ENCODE measurements at regions not wholly inside any gene's neighbourhood (a gene's known extent, or its start where the extent isn't known, plus 50 kb on each side); places are given as distances from the start of the nearest gene placed in this dataset.
A peak's percentile ranks its signal among the peaks of the same experiment; 100 is the strongest.

GRCh38 chr6:113396730-113397129 lies 460.4 kb upstream of the MARCKS start:
- H2AK5ac ChIP-seq (ENCODE audit: low read length, severe bottlenecking) = no peak overlapping the region
- WGBS = 100% methylated on average over 1 of the region's 2 CpGs
- no peak overlapping the region for H3K9ac ChIP-seq (ENCODE audit: low read length)

GRCh38 chr6:113397236-113397635 lies 459.9 kb upstream of the MARCKS start:
- H4K8ac ChIP-seq (ENCODE audit: low read length) = no peak overlapping the region
- no peaks in the 10 kb centered on the region for H3K36me3 ChIP-seq (ENCODE audit: control insufficient read depth in 1 of 2, insufficient read depth in 2 of 2, low read depth in 1 of 2, low read length in 2 of 2)
- no peak for DNase-seq
- H2BK12ac ChIP-seq (ENCODE audit: low read length in 2 of 2) = no peak overlapping the region
- no peaks in the 10 kb centered on the region for H3K4me1 ChIP-seq (ENCODE audit: control insufficient read depth, insufficient read depth, low read depth, low read length)
- H2BK5ac ChIP-seq (ENCODE audit: low read depth, low read length, poor library complexity, severe bottlenecking) = no peak overlapping the region
- no peak overlapping the region for H2BK120ac ChIP-seq (ENCODE audit: low read depth, low read length)
- H2BK15ac ChIP-seq (ENCODE audit: low read depth, poor library complexity, severe bottlenecking) = no peak overlapping the region
- no peaks in the 10 kb centered on the region for H3K27me3 ChIP-seq (ENCODE audit: control insufficient read depth in 1 of 2, insufficient read depth in 1 of 2, low read length in 2 of 2)
- H3K79me1 ChIP-seq (replicated peaks; ENCODE audit: low read length, poor library complexity, severe bottlenecking) = no peaks in the 10 kb centered on the region
- no peak overlapping the region for H3K4ac ChIP-seq (ENCODE audit: low read depth in 1 of 2, low read length in 2 of 2)
- H3K14ac ChIP-seq (ENCODE audit: low read length in 2 of 2) = no peak overlapping the region
- no peak overlapping the region for H2AK5ac ChIP-seq (ENCODE audit: low read length, severe bottlenecking)
- H3K18ac ChIP-seq (ENCODE audit: low read depth in 1 of 2, low read length in 2 of 2) = no peak overlapping the region
- H3K27ac ChIP-seq (ENCODE audit: low read length, poor library complexity, severe bottlenecking) = no peak overlapping the region
- no peak overlapping the region for H2AFZ ChIP-seq (ENCODE audit: low read depth, low read length)
- H3K23ac ChIP-seq (ENCODE audit: low read length in 2 of 2) = no peak overlapping the region
- H4K91ac ChIP-seq (ENCODE audit: low read length) = no peak overlapping the region
- H3K4me2 ChIP-seq (ENCODE audit: low read length, poor library complexity, severe bottlenecking) = no peak overlapping the region
- H3K9me3 ChIP-seq (ENCODE audit: control insufficient read depth, low read length) = no peaks in the 10 kb centered on the region
- 93% methylated on average over 2 of the region's 3 CpGs for WGBS
- no peak overlapping the region for H3K4me3 ChIP-seq (ENCODE audit: insufficient read depth in 1 of 2, low read depth in 1 of 2, low read length in 2 of 2)
- no peak overlapping the region for H3K9ac ChIP-seq (ENCODE audit: low read length)

More at GRCh38 chr6:113396730-113397129, 460.4 kb upstream of the MARCKS start:
- Histone ChIP-seq H3K27ac (ENCODE audit: low read length, poor library complexity, severe bottlenecking) (no peak overlapping the region), H4K8ac (ENCODE audit: low read length) (no peak overlapping the region), H3K4ac (ENCODE audit: low read depth in 1 of 2, low read length in 2 of 2) (no peak overlapping the region), H2BK12ac (ENCODE audit: low read length in 2 of 2) (no peak overlapping the region), H3K4me1 (ENCODE audit: control insufficient read depth, insufficient read depth, low read depth, low read length) (no peaks in the 10 kb centered on the region), H3K4me2 (ENCODE audit: low read length, poor library complexity, severe bottlenecking) (no peak overlapping the region), H3K79me1 (replicated peaks; ENCODE audit: low read length, poor library complexity, severe bottlenecking) (no peaks in the 10 kb centered on the region), H3K4me3 (ENCODE audit: insufficient read depth in 1 of 2, low read depth in 1 of 2, low read length in 2 of 2) (no peak overlapping the region), H2AFZ (ENCODE audit: low read depth, low read length) (no peak overlapping the region), H3K9me3 (ENCODE audit: control insufficient read depth, low read length) (no peaks in the 10 kb centered on the region), H3K27me3 (ENCODE audit: control insufficient read depth in 1 of 2, insufficient read depth in 1 of 2, low read length in 2 of 2) (no peaks in the 10 kb centered on the region), H3K36me3 (ENCODE audit: control insufficient read depth in 1 of 2, insufficient read depth in 2 of 2, low read depth in 1 of 2, low read length in 2 of 2) (no peaks in the 10 kb centered on the region), H3K23ac (ENCODE audit: low read length in 2 of 2) (no peak overlapping the region), H2BK15ac (ENCODE audit: low read depth, poor library complexity, severe bottlenecking) (no peak overlapping the region), H2BK120ac (ENCODE audit: low read depth, low read length) (no peak overlapping the region), H3K18ac (ENCODE audit: low read depth in 1 of 2, low read length in 2 of 2) (no peak overlapping the region), H3K14ac (ENCODE audit: low read length in 2 of 2) (no peak overlapping the region), H4K91ac (ENCODE audit: low read length) (no peak overlapping the region), H2BK5ac (ENCODE audit: low read depth, low read length, poor library complexity, severe bottlenecking) (no peak overlapping the region)
- DNase-seq = no peak

- H3K4ac ChIP-seq (ENCODE audit: low read depth in 1 of 2, low read length in 2 of 2) = no peak overlapping the region
- no peak overlapping the region for H3K27ac ChIP-seq (ENCODE audit: low read length, poor library complexity, severe bottlenecking)
- H4K8ac ChIP-seq (ENCODE audit: low read length) = no peak overlapping the region
- H3K4me2 ChIP-seq (ENCODE audit: low read length, poor library complexity, severe bottlenecking) = no peak overlapping the region
- WGBS = 100% methylated on average over 1 of the region's 2 CpGs
- H3K27me3 ChIP-seq (ENCODE audit: control insufficient read depth in 1 of 2, insufficient read depth in 1 of 2, low read length in 2 of 2) = no peaks in the 10 kb centered on the region
- no peak overlapping the region for H3K14ac ChIP-seq (ENCODE audit: low read length in 2 of 2)
- H2AK5ac ChIP-seq (ENCODE audit: low read length, severe bottlenecking) = no peak overlapping the region
- no peaks in the 10 kb centered on the region for H3K4me1 ChIP-seq (ENCODE audit: control insufficient read depth, insufficient read depth, low read depth, low read length)
- H3K4me3 ChIP-seq (ENCODE audit: insufficient read depth in 1 of 2, low read depth in 1 of 2, low read length in 2 of 2) = no peak overlapping the region
- H3K18ac ChIP-seq (ENCODE audit: low read depth in 1 of 2, low read length in 2 of 2) = no peak overlapping the region
- DNase-seq = no peak
- H3K79me1 ChIP-seq (replicated peaks; ENCODE audit: low read length, poor library complexity, severe bottlenecking) = no peaks in the 10 kb centered on the region
- no peak overlapping the region for H2BK5ac ChIP-seq (ENCODE audit: low read depth, low read length, poor library complexity, severe bottlenecking)
- no peak overlapping the region for H2AFZ ChIP-seq (ENCODE audit: low read depth, low read length)
- no peak overlapping the region for H2BK12ac ChIP-seq (ENCODE audit: low read length in 2 of 2)
- H4K91ac ChIP-seq (ENCODE audit: low read length) = no peak overlapping the region
- no peak overlapping the region for H3K23ac ChIP-seq (ENCODE audit: low read length in 2 of 2)
- no peak overlapping the region for H2BK15ac ChIP-seq (ENCODE audit: low read depth, poor library complexity, severe bottlenecking)
- H3K9me3 ChIP-seq (ENCODE audit: control insufficient read depth, low read length) = no peaks in the 10 kb centered on the region
- H3K9ac ChIP-seq (ENCODE audit: low read length) = no peak overlapping the region
- no peaks in the 10 kb centered on the region for H3K36me3 ChIP-seq (ENCODE audit: control insufficient read depth in 1 of 2, insufficient read depth in 2 of 2, low read depth in 1 of 2, low read length in 2 of 2)
- no peak overlapping the region for H2BK120ac ChIP-seq (ENCODE audit: low read depth, low read length)
Measured at GRCh38 chr6:113401231-113401630, 455.9 kb upstream of the MARCKS start.

DNA sequence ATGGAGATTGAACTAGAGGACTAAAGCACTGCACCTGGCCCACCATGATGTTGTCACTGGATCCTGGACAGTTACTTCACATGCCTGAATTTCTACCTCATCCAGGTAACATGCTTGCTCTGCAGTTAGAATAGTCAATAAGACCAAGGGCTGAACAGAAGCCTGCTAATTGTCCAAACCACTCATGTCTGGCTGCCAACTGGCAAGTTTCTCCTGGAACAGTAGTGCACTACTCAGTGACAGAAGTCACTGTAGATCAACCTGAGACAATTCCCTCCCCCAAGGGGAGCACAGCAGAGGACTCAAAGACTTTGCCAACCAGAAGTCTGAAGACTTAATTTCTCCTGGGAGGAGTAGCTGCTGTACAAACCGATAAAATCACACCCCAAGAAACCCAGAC lies 454.6 kb upstream of the MARCKS start:
- WGBS = no CpG with 5 or more reads among the region's 1 CpG
- no peak overlapping the region for H3K27ac ChIP-seq (ENCODE audit: low read length, poor library complexity, severe bottlenecking)

More for the DNA sequence above, 454.6 kb upstream of the MARCKS start:
- no peaks in the 10 kb centered on the region for H3K79me1 ChIP-seq (replicated peaks; ENCODE audit: low read length, poor library complexity, severe bottlenecking)
- H3K23ac ChIP-seq (ENCODE audit: low read length in 2 of 2) = no peak overlapping the region
- H2BK12ac ChIP-seq (ENCODE audit: low read length in 2 of 2) = no peak overlapping the region
- no peak overlapping the region for H2BK15ac ChIP-seq (ENCODE audit: low read depth, poor library complexity, severe bottlenecking)
- no peak overlapping the region for H3K14ac ChIP-seq (ENCODE audit: low read length in 2 of 2)
- H3K36me3 ChIP-seq (ENCODE audit: control insufficient read depth in 1 of 2, insufficient read depth in 2 of 2, low read depth in 1 of 2, low read length in 2 of 2) = no peaks in the 10 kb centered on the region
- no peaks in the 10 kb centered on the region for H3K27me3 ChIP-seq (ENCODE audit: control insufficient read depth in 1 of 2, insufficient read depth in 1 of 2, low read length in 2 of 2)
- H4K8ac ChIP-seq (ENCODE audit: low read length) = no peak overlapping the region
- H3K4me1 ChIP-seq (ENCODE audit: control insufficient read depth, insufficient read depth, low read depth, low read length) = no peaks in the 10 kb centered on the region
- H4K91ac ChIP-seq (ENCODE audit: low read length) = no peak overlapping the region
- H3K4me2 ChIP-seq (ENCODE audit: low read length, poor library complexity, severe bottlenecking) = no peak overlapping the region
- peak overlapping the region in 1 of 2 experiments; percentile 75 for H3K18ac ChIP-seq (ENCODE audit: low read depth in 1 of 2, low read length in 2 of 2)
- no peak overlapping the region for H3K9ac ChIP-seq (ENCODE audit: low read length)
- no peaks in the 10 kb centered on the region for H3K9me3 ChIP-seq (ENCODE audit: control insufficient read depth, low read length)
- no peak for DNase-seq
- H2BK120ac ChIP-seq (ENCODE audit: low read depth, low read length) = no peak overlapping the region
- no peak overlapping the region for H2AK5ac ChIP-seq (ENCODE audit: low read length, severe bottlenecking)
- H3K4ac ChIP-seq (ENCODE audit: low read depth in 1 of 2, low read length in 2 of 2) = no peak overlapping the region
- H2AFZ ChIP-seq (ENCODE audit: low read depth, low read length) = no peak overlapping the region
- no peak overlapping the region for H2BK5ac ChIP-seq (ENCODE audit: low read depth, low read length, poor library complexity, severe bottlenecking)
- H3K4me3 ChIP-seq (ENCODE audit: insufficient read depth in 1 of 2, low read depth in 1 of 2, low read length in 2 of 2) = no peak overlapping the region

Data from mesenchymal stem cell (in vitro differentiated cells and primary cell).